GM12891 (cell line): ENCODE measurements at regions not wholly inside any gene's neighbourhood (a gene's known extent, or its start where the extent isn't known, plus 50 kb on each side); places are given as distances from the start of the nearest gene placed in this dataset.

Source experiments
- DNase-seq: peaks from one replicate; pipeline ENCODE4 v3.0.0; 2011; ENCODE audit warnings: low spot score; ENCODE audit not compliant: insufficient read length
- FAIRE-seq: peaks from 2 replicates; lab custom pipeline; 2011; peaks lifted over from hg19 to GRCh38; lab: Jason Lieb, UNC
- PAX5 ChIP-seq: IDR thresholded peaks from 2 replicates; pipeline ENCODE4 v1.6.1; 2011; ENCODE audit warnings: low read length, moderate library complexity, mild to moderate bottlenecking; ENCODE audit not compliant: insufficient read depth, severe bottlenecking
- POLR2A ChIP-seq: IDR thresholded peaks from 2 replicates; pipeline ENCODE4 v1.6.1; 2011; ENCODE audit warnings: low read depth, low read length, control low read depth
- POLR2AphosphoS5 ChIP-seq: IDR thresholded peaks from 2 replicates; pipeline ENCODE4 v1.6.1; 2011; ENCODE audit warnings: low read depth, low read length, control low read depth
- POU2F2 ChIP-seq: IDR thresholded peaks from 2 replicates; pipeline ENCODE4 v1.6.1; 2011; ENCODE audit warnings: low read depth, mild to moderate bottlenecking, control low read depth, low read length, moderate library complexity
- SPI1 ChIP-seq: IDR thresholded peaks from 2 replicates; pipeline ENCODE4 v1.6.1; 2011; ENCODE audit warnings: low read depth, low read length, control low read depth
- TAF1 ChIP-seq: IDR thresholded peaks from 2 replicates; pipeline ENCODE4 v1.6.1; 2011; ENCODE audit warnings: low read depth, low read length, control low read depth

DNA sequence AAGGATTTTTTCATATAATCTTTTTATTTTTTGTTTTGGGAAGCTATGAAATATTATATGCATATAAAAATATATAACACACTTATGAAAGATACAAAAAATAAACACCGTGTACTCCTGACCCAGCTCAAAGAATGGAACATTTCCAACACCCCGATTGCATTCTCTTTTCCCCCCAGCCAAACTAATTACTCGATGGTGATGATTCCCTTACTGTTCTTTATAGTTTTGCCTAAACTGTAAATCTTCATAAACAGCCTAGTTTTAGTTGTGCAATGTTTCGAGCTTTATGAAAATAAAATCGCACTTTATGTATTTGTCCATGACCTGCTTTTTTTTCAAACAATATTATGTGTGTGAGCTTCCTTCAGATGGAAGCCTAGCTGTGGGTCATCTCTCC lies 352.0 kb upstream of the KAZN start:
- TF ChIP-seq TAF1 (no peak), PAX5 (no peak), SPI1 (no peak), POU2F2 (no peak), POLR2AphosphoS5 (no peak), POLR2A (no peak)
- no peak for DNase-seq
- no peak for FAIRE-seq

DNA sequence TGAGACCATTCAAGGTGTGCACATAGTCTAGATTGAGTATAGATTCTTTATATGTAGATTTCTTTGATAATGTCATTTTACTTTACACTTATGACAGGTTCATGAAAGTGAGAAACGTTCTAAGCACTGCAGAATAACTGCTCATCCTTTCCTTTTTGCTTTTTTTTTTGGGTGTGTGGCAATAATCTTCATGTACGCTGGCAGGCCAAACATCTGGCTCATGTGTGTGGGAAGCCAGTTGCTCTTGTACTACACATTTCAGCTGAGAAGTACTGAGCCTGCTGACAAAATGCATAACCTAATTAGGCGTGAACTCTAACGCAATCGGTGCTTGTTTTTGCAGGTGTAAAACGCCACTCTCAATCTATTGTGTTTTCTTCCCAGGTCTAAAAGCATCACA lies 350.8 kb upstream of the KAZN start:
- DNase-seq = no peak
- TF ChIP-seq POLR2AphosphoS5 = no peak
- FAIRE-seq = no peak

DNA sequence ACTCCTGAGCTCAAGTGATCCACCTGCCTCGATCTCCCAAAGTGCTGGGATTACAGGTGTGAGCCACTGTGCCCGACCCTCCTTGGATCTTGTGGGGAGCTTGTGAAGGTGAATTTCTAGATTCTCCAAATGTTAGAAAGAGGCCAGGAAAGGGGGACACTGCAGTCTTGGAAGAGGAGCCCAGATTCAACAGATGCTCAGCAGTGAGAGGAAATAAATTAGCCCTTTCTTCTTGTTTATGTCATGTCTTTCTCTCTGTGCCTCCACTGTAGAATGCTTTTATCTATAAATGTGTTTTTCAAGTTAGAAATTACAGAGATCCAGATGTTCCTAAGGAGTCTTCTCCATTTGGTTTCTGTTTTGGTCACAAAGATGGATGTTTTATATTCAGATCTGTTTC lies 346.6 kb upstream of the KAZN start:
- no peak for FAIRE-seq
- TF ChIP-seq PAX5 (no peak), SPI1 (no peak), POLR2AphosphoS5 (no peak), POU2F2 (no peak), POLR2A (no peak), TAF1 (no peak)
- DNase-seq = no peak

DNA sequence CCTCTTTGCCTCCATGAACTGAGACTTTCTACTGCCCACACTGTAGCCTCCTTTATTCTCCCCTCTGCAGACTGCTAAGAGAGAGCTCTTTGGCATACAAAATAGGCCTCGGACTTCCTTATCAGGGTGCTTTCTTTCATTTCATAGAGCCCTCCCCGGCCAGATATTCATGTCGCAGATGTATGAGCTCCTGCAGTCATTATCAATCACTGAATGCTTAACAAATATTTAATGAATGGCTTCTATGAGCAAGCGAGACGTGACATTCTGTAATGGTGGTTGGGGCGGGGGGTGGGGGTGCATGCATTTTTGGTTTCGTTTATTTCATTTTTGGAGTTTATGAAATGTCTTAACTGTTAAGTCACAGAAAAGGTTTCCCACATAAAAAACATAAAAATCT lies 344.8 kb upstream of the KAZN start:
- no peak for FAIRE-seq
- no peak for TF ChIP-seq SPI1
- no peak for TF ChIP-seq POLR2AphosphoS5
- no peak for TF ChIP-seq TAF1
- TF ChIP-seq POLR2A = no peak
- TF ChIP-seq PAX5 = no peak
- no peak for TF ChIP-seq POU2F2
- DNase-seq = no peak

DNA sequence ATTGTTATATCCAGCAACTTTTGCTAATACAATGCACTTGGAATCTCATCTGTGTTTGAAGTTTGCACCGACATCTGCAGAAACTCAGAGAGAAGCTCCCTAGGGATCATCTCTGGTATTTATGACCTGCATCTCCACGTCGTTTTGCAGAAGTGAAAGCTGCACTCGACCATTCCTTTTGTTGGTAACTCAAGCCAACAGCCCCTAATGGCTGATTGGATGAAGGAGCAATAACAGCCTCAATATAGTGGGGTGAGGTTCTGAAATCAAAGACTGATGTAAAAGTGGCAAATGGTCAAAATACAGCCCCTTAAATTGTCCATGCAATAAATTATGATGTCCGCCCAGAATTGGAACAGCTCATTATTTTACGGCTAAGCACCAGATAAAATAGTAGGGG lies 344.2 kb upstream of the KAZN start:
- FAIRE-seq (no peak), DNase-seq (no peak)
- TF ChIP-seq SPI1 = peak; percentile 87
- no peak for TF ChIP-seq POU2F2
- TF ChIP-seq TAF1 = no peak

GRCh38 chr1:14255233-14255632 lies 343.3 kb upstream of the KAZN start:
- DNase-seq = no peak
- no peak for FAIRE-seq
- no peak for TF ChIP-seq POLR2A
- TF ChIP-seq POU2F2 = no peak
- TF ChIP-seq TAF1 = no peak
- TF ChIP-seq SPI1 = no peak
- no peak for TF ChIP-seq POLR2AphosphoS5
- TF ChIP-seq PAX5 = no peak

- TF ChIP-seq PAX5 (no peak), TAF1 (no peak), POU2F2 (no peak), POLR2AphosphoS5 (no peak), POLR2A (no peak), SPI1 (no peak)
- FAIRE-seq = no peak
- DNase-seq = no peak
Observed at GRCh38 chr1:14255711-14256110, 342.8 kb upstream of the KAZN start.

DNA sequence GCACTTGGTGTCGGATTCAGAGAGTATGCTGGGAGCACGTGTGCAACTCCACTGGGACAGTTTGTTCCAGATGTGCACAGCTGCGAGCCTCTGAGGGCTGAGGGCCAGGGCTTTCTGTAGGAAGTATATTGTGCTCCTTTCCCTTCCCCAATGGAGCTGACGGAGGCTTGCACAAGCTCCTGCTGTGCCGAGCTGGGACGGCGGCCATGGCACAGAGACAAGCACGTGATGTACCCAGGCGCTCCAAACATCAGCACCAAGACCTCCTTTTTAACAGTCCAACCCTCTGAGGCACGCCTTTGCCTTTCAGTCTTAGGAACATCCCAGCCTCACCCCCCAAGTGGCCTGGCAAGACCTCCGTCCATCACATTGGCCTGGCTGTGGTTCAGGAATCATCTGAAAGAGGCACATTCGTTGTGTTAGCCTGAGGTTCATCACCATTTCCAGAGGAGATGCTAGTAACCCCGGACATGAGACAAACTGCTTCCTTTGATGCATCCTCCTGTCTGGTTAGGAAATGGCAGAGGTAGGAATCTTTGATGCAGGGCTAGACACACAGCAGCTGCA lies 339.2 kb upstream of the KAZN start:
- TF ChIP-seq TAF1 (no peak), POLR2A (no peak), PAX5 (no peak), POU2F2 (no peak), SPI1 (no peak), POLR2AphosphoS5 (no peak)
- no peak for DNase-seq
- FAIRE-seq = no peak

GRCh38 chr1:14260480-14260879 lies 338.0 kb upstream of the KAZN start:
- TF ChIP-seq PAX5 = no peak
- no peak for TF ChIP-seq TAF1
- no peak for TF ChIP-seq POLR2A
- TF ChIP-seq POU2F2 = no peak
- FAIRE-seq (no peak), DNase-seq (no peak)

- TF ChIP-seq POLR2A (no peak), POLR2AphosphoS5 (no peak), TAF1 (no peak), PAX5 (no peak), SPI1 (no peak), POU2F2 (no peak)
- no peak for DNase-seq
- no peak for FAIRE-seq
Observed at GRCh38 chr1:14261395-14261794, 337.1 kb upstream of the KAZN start.

DNA sequence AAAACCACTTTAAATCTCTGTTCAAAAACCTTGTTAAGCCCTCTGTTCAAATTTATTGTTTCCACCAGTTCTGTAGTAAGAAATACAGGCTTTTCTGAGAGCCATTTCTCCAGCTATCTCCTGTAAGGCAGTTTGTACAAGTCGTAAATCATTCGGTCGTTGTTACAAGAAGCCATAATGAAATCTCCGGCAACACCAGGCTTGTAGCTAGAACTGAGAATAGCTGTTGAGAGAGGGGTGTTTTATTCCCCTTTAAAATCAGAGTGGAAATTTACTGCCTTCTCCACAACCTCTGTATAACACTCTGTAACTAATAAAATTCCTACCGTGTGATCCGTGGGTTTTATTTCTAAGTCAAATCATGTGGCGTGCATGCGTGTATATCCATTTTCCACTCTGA lies 335.8 kb upstream of the KAZN start:
- DNase-seq (no peak), FAIRE-seq (no peak)
- TF ChIP-seq POLR2AphosphoS5 (no peak), POU2F2 (no peak), SPI1 (no peak), POLR2A (no peak), PAX5 (no peak), TAF1 (no peak)

DNA sequence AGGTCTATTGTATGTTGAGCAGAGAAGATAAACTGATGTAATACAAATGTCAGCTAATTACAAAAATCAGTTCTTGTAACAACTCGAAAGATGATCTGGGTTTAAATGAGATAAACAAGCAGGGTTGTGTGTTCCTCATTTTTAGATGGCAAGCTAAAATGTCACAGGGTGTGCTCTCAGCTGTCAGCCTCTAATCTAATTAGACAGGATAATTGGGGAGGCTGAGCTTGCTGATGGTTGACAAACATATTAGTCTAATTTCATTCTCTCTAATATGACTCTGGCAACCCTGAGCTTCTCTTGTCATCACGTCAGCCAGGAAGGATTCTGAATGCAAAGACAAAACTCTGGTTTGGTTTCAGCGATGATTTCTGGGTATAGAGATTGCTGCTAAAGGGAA lies 335.3 kb upstream of the KAZN start:
- DNase-seq (no peak), FAIRE-seq (no peak)
- TF ChIP-seq POU2F2 = no peak
- no peak for TF ChIP-seq POLR2A
- TF ChIP-seq POLR2AphosphoS5 = no peak
- no peak for TF ChIP-seq PAX5
- TF ChIP-seq SPI1 = no peak
- no peak for TF ChIP-seq TAF1
